OCI-LY7 (cell line): ENCODE measurements at regions not wholly inside any gene's neighbourhood (a gene's known extent, or its start where the extent isn't known, plus 50 kb on each side); places are given as distances from the start of the nearest gene placed in this dataset.

Experiments
- EZH2phosphoT487 ChIP-seq: fragments of 200-600 bp; sonication (generic); IDR thresholded peaks from 2 replicates; pipeline ENCODE4 v1.6.1; 2018; ENCODE audit warnings: low read depth, borderline replicate concordance, mild to moderate bottlenecking, mixed run types, antibody characterized with exemption, low read length, moderate library complexity, mixed read lengths
- TF ChIP-seq, protein P1 (sequence below): fragments of 200-600 bp; sonication (generic); conservative IDR thresholded peaks from 2 replicates; pipeline ENCODE4 v1.5.1; 2014; ENCODE audit warnings: mild to moderate bottlenecking, antibody characterized with exemption, low read length, moderate library complexity, mixed read lengths

DNA sequence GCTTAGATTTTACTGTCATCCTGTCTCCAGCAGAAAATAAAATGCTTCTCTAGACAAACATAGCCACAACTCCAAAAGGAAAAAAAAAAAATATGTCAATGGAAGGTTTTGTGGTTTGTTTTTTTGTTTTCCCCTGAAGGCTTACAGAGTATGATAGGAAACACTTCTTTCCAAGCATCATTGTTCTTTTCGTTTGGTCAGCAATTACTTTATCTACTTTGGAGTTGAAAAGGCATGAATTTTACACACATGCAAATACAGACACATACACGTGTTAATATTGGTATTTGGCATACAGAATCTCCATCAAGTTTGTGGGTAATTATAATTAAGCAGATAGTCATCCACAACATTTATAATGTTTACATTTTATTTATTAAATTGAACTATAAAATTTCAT, 496.9 kb upstream of the MBL2 start:
- TF ChIP-seq, protein P1, sequence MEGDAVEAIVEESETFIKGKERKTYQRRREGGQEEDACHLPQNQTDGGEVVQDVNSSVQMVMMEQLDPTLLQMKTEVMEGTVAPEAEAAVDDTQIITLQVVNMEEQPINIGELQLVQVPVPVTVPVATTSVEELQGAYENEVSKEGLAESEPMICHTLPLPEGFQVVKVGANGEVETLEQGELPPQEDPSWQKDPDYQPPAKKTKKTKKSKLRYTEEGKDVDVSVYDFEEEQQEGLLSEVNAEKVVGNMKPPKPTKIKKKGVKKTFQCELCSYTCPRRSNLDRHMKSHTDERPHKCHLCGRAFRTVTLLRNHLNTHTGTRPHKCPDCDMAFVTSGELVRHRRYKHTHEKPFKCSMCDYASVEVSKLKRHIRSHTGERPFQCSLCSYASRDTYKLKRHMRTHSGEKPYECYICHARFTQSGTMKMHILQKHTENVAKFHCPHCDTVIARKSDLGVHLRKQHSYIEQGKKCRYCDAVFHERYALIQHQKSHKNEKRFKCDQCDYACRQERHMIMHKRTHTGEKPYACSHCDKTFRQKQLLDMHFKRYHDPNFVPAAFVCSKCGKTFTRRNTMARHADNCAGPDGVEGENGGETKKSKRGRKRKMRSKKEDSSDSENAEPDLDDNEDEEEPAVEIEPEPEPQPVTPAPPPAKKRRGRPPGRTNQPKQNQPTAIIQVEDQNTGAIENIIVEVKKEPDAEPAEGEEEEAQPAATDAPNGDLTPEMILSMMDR, result no peak
- no peak for TF ChIP-seq EZH2phosphoT487
